HCT116 (cell line): ENCODE measurements at regions not wholly inside any gene's neighbourhood (a gene's known extent, or its start where the extent isn't known, plus 50 kb on each side); places are given as distances from the start of the nearest gene placed in this dataset.

Experiments used
- ATAC-seq: fragments of 200-7000 bp; cut with Tn5 transposase; 2 replicates; pipeline ENCODE4 v1.9.1; 2020; ENCODE audit warnings: mild to moderate bottlenecking, moderate library complexity
- BruUV-seq: library from RNA; stranded (reverse); fragments of 400-500 nt; replicated peaks from 2 replicates; lab custom pipeline; 2021; lab: Mats Ljungman, UMichigan
- CTCF ChIA-PET: fragments of 300-600 bp; sonication (Branson Sonifier 250); formaldehyde crosslinking; loops from one replicate; lab custom pipeline; 2021; ENCODE audit warnings: antibody characterized with exemption; lab: Charles Lee
- POLR2A ChIA-PET: fragments of 300-600, 350-600 bp; sonication (Branson Sonifier 250); formaldehyde crosslinking; loops from one replicate; lab custom pipeline; 2021; ENCODE audit warnings: antibody characterized with exemption; lab: Charles Lee
- RAD21 ChIA-PET, 2 experiments: fragments of 300-600 bp; sonication (Branson Sonifier 250); formaldehyde crosslinking; loops; one replicate each; lab custom pipeline; 2023; ENCODE audit warnings: low total read pairs in 2 of 2; ENCODE audit not compliant: uncharacterized antibody in 2 of 2, unreplicated experiment in 2 of 2, low non-redundant PET in 1 of 2; lab: Charles Lee
- DNase-seq: peaks from one replicate; pipeline ENCODE4 v3.0.0-alpha.2; 2010; ENCODE audit warnings: low read depth, low spot score
- H2AFZ ChIP-seq: fragments of 200-600 bp; shearing (Covaris generic), sonication (generic); 2 replicates; pipeline ENCODE4 v1.6.1; 2017; ENCODE audit warnings: low read depth, mixed run types, mixed read lengths, antibody characterized with exemption, low read length; ENCODE audit not compliant: poor library complexity, severe bottlenecking
- H3K27ac ChIP-seq: 2 replicates; pipeline ENCODE4 v1.5.1; 2012; ENCODE audit warnings: low read depth, low read length
- H3K27me3 ChIP-seq: fragments of 200-600 bp; sonication (generic); 2 replicates; pipeline ENCODE4 v1.6.1; 2016; ENCODE audit warnings: mixed run types, low read length, mixed read lengths; ENCODE audit not compliant: insufficient read depth
- H3K36me3 ChIP-seq, 2 experiments: fragments of 200-500 bp in 1 of 2; fragments of 200-600 bp in 1 of 2; sonication (Bioruptor generic) in 1 of 2; sonication (generic) in 1 of 2; 2 replicates each; pipeline versions ENCODE4 v1.5.1 to v1.6.1; 2014 to 2016; ENCODE audit warnings: low read length in 2 of 2, inconsistent platforms in 1 of 2, mixed read lengths in 1 of 2, mixed run types in 1 of 2; ENCODE audit not compliant: insufficient read depth in 2 of 2, control insufficient read depth in 1 of 2
- H3K4me1 ChIP-seq, 2 experiments: fragments of 200-600 bp in 1 of 2; sonication (generic) in 1 of 2; 2 replicates each; pipeline versions ENCODE4 v1.5.1 to v1.6.1; 2012 to 2017; ENCODE audit warnings: low read length in 2 of 2, inconsistent platforms in 1 of 2, mild to moderate bottlenecking in 1 of 2, mixed read lengths in 1 of 2, mixed run types in 1 of 2, moderate library complexity in 1 of 2; ENCODE audit not compliant: insufficient read depth in 2 of 2, control insufficient read depth in 1 of 2
- H3K4me2 ChIP-seq: fragments of 200-600 bp; sonication (generic); 2 replicates; pipeline ENCODE4 v1.6.1; 2017; ENCODE audit warnings: mixed run types, low read length, mixed read lengths
- H3K4me3 ChIP-seq, 2 experiments: fragments of 200-600 bp in 1 of 2; sonication (generic) in 1 of 2; replicated peaks in 1 of 2; 2 replicates each; pipeline ENCODE4 v1.5.1; 2011 to 2016; ENCODE audit warnings: low read length in 2 of 2, control low read depth in 1 of 2, low read depth in 1 of 2, mild to moderate bottlenecking in 1 of 2, mixed read lengths in 1 of 2, mixed run types in 1 of 2
- H3K79me2 ChIP-seq: fragments of 200-600 bp; sonication (generic); 2 replicates; pipeline ENCODE4 v1.6.1; 2017; ENCODE audit warnings: mild to moderate bottlenecking, mixed run types, low read length, moderate library complexity, mixed read lengths; ENCODE audit not compliant: insufficient read depth
- H3K9ac ChIP-seq: fragments of 200-600 bp; sonication (generic); 2 replicates; pipeline ENCODE4 v1.6.1; 2016; ENCODE audit warnings: low read length, mixed read lengths
- H3K9me2 ChIP-seq: fragments of 200-600 bp; sonication (generic), shearing (Covaris generic); 2 replicates; pipeline ENCODE4 v1.6.1; 2017; ENCODE audit warnings: mixed run types, mild to moderate bottlenecking, moderate library complexity; ENCODE audit not compliant: insufficient read depth
- H3K9me3 ChIP-seq, 2 experiments: fragments of 200-500 bp in 1 of 2; fragments of 200-600 bp in 1 of 2; sonication (Bioruptor generic) in 1 of 2; sonication (generic) in 1 of 2; 2 replicates each; pipeline ENCODE4 v1.6.1; 2014 to 2017; ENCODE audit warnings: low read length in 2 of 2, mixed read lengths in 2 of 2, inconsistent platforms in 1 of 2, low read depth in 1 of 2, mild to moderate bottlenecking in 1 of 2, mixed run types in 1 of 2, moderate library complexity in 1 of 2; ENCODE audit not compliant: control insufficient read depth in 1 of 2, insufficient read depth in 1 of 2
- H4K20me1 ChIP-seq: fragments of 200-600 bp; sonication (generic), shearing (Covaris generic); 2 replicates; pipeline ENCODE4 v1.6.1; 2017; ENCODE audit warnings: mixed run types, mild to moderate bottlenecking, moderate library complexity; ENCODE audit not compliant: insufficient read depth
- ATF3 ChIP-seq: IDR thresholded peaks from 2 replicates; pipeline ENCODE4 v1.6.1; 2012
- CBX3 ChIP-seq: IDR thresholded peaks from 2 replicates; pipeline ENCODE4 v1.6.1; 2012; ENCODE audit warnings: low read depth
- EGR1 ChIP-seq: IDR thresholded peaks from 2 replicates; pipeline ENCODE4 v1.6.1; 2012; ENCODE audit warnings: low read depth
- ELF1 ChIP-seq: IDR thresholded peaks from 2 replicates; pipeline ENCODE4 v1.6.1; 2012; ENCODE audit warnings: low read depth, borderline replicate concordance
- EZH2 ChIP-seq: fragments of 200-600 bp; sonication (generic); IDR thresholded peaks from 2 replicates; pipeline ENCODE4 v1.6.1; 2017; ENCODE audit warnings: antibody characterized with exemption, mixed run types
- EZH2phosphoT487 ChIP-seq: fragments of 200-600 bp; IDR thresholded peaks from 2 replicates; pipeline ENCODE4 v1.6.1; 2018; ENCODE audit warnings: antibody characterized with exemption, borderline replicate concordance
- JUND ChIP-seq: IDR thresholded peaks from 2 replicates; pipeline ENCODE4 v1.6.1; 2012
- POLR2A ChIP-seq: IDR thresholded peaks from 2 replicates; pipeline ENCODE4 v1.7.0; 2011; ENCODE audit warnings: borderline replicate concordance; ENCODE audit not compliant: insufficient read depth, insufficient read length; ENCODE audit errors: extremely low read depth
- POLR2AphosphoS5 ChIP-seq: IDR thresholded peaks from 2 replicates; pipeline ENCODE4 v1.6.1; 2011; ENCODE audit warnings: mild to moderate bottlenecking, low read depth, low read length, moderate library complexity
- RAD21 ChIP-seq: IDR thresholded peaks from 2 replicates; pipeline ENCODE4 v1.6.1; 2012; ENCODE audit warnings: low read depth, mild to moderate bottlenecking
- SP1 ChIP-seq: IDR thresholded peaks from 2 replicates; pipeline ENCODE4 v1.6.1; 2012; ENCODE audit warnings: low read depth
- SRF ChIP-seq: IDR thresholded peaks from 2 replicates; pipeline ENCODE4 v1.6.1; 2012; ENCODE audit warnings: low read depth
- TCF7L2 ChIP-seq: IDR thresholded peaks from 2 replicates; pipeline ENCODE4 v1.7.0; 2011; ENCODE audit warnings: borderline replicate concordance, inconsistent platforms; ENCODE audit not compliant: insufficient read depth, insufficient read length; ENCODE audit errors: extremely low read depth
- YY1 ChIP-seq: IDR thresholded peaks from 2 replicates; pipeline ENCODE4 v1.6.1; 2011; ENCODE audit warnings: low read length, low read depth, moderate library complexity, mild to moderate bottlenecking; ENCODE audit not compliant: insufficient replicate concordance; ENCODE audit errors: extremely low read depth
- ZFX ChIP-seq: fragments of 450-650 bp; IDR thresholded peaks from 2 replicates; pipeline ENCODE4 v1.6.1; 2017
- ZNF274 ChIP-seq: fragments of 200-500 bp; sonication (Bioruptor generic); IDR thresholded peaks from 2 replicates; pipeline ENCODE4 v1.6.1; 2014; ENCODE audit warnings: mild to moderate bottlenecking, low read depth, low read length, inconsistent platforms
- intact Hi-C: fragments of 100-400 bp; cut with micrococcal nuclease; formaldehyde crosslinking; loops from 2 replicates; pipeline ENCODE4 v1.10.0; 2022
- TF ChIP-seq, protein P1 (sequence below): IDR thresholded peaks from 2 replicates; pipeline ENCODE4 v1.6.1; 2012
- TF ChIP-seq, protein P2 (sequence below), 3 experiments: fragments of 200-600 bp in 1 of 3; sonication (generic) in 1 of 3; IDR thresholded peaks in 2 of 3; conservative IDR thresholded peaks in 1 of 3; 2 replicates each; pipeline ENCODE4 v1.5.1; 2012 to 2017; ENCODE audit warnings: low read depth in 2 of 3, low read length in 2 of 3, antibody characterized with exemption in 1 of 3, borderline replicate concordance in 1 of 3, control low read depth in 1 of 3, mild to moderate bottlenecking in 1 of 3, mixed read lengths in 1 of 3, mixed run types in 1 of 3, moderate library complexity in 1 of 3; ENCODE audit not compliant: insufficient read depth in 1 of 3
- TF ChIP-seq, protein P3 (sequence below): IDR thresholded peaks from 2 replicates; pipeline ENCODE4 v1.6.1; 2011; ENCODE audit warnings: mild to moderate bottlenecking, low read length, moderate library complexity; ENCODE audit not compliant: insufficient replicate concordance; ENCODE audit errors: extremely low read depth

- Histone ChIP-seq H3K9ac (no peak overlapping the region), H3K4me2 (no peak overlapping the region), H3K4me3 (no peak overlapping the region), H3K9me3 (peaks cover 19 to 25% of the 10 kb centered on the region in 2 experiments; a peak in 2 of 4 replicates), H3K9me2 (no peaks in the 10 kb centered on the region), H3K4me1 (no peaks in the 10 kb centered on the region), H3K79me2 (no peaks in the 10 kb centered on the region), H3K27ac (no peak overlapping the region), H3K36me3 (no peaks in the 10 kb centered on the region), H3K27me3 (no peaks in the 10 kb centered on the region), H4K20me1 (no peaks in the 10 kb centered on the region), H2AFZ (no peak overlapping the region)
- DNase-seq (no peak), ATAC-seq (no peak)
- POLR2A ChIA-PET = no interaction called here
- no TSS peak for BruUV-seq
- RAD21 ChIA-PET = no interaction called here
- CTCF ChIA-PET = no interaction called here
- intact Hi-C loops = no loop called here
- TF ChIP-seq EZH2 = no peak
- TF ChIP-seq SRF = no peak
- no peak for TF ChIP-seq RAD21
- TF ChIP-seq EZH2phosphoT487 = no peak
- no peak for TF ChIP-seq YY1
- no peak for TF ChIP-seq ELF1
- TF ChIP-seq, protein P1, sequence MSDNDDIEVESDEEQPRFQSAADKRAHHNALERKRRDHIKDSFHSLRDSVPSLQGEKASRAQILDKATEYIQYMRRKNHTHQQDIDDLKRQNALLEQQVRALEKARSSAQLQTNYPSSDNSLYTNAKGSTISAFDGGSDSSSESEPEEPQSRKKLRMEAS = no peak
- TF ChIP-seq, protein P2, sequence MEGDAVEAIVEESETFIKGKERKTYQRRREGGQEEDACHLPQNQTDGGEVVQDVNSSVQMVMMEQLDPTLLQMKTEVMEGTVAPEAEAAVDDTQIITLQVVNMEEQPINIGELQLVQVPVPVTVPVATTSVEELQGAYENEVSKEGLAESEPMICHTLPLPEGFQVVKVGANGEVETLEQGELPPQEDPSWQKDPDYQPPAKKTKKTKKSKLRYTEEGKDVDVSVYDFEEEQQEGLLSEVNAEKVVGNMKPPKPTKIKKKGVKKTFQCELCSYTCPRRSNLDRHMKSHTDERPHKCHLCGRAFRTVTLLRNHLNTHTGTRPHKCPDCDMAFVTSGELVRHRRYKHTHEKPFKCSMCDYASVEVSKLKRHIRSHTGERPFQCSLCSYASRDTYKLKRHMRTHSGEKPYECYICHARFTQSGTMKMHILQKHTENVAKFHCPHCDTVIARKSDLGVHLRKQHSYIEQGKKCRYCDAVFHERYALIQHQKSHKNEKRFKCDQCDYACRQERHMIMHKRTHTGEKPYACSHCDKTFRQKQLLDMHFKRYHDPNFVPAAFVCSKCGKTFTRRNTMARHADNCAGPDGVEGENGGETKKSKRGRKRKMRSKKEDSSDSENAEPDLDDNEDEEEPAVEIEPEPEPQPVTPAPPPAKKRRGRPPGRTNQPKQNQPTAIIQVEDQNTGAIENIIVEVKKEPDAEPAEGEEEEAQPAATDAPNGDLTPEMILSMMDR (IDR thresholded peaks at IDR 0.05 in 2 of 3, conservative IDR thresholded peaks at IDR 0.05 in 1 of 3; ENCODE audit: borderline replicate concordance in 1 of 3, insufficient read depth in 1 of 3, low read depth in 2 of 3, low read length in 2 of 3) = no peak
- TF ChIP-seq, protein P3, sequence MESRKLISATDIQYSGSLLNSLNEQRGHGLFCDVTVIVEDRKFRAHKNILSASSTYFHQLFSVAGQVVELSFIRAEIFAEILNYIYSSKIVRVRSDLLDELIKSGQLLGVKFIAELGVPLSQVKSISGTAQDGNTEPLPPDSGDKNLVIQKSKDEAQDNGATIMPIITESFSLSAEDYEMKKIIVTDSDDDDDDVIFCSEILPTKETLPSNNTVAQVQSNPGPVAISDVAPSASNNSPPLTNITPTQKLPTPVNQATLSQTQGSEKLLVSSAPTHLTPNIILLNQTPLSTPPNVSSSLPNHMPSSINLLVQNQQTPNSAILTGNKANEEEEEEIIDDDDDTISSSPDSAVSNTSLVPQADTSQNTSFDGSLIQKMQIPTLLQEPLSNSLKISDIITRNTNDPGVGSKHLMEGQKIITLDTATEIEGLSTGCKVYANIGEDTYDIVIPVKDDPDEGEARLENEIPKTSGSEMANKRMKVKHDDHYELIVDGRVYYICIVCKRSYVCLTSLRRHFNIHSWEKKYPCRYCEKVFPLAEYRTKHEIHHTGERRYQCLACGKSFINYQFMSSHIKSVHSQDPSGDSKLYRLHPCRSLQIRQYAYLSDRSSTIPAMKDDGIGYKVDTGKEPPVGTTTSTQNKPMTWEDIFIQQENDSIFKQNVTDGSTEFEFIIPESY = no peak
- no peak for TF ChIP-seq POLR2AphosphoS5
- no peak for TF ChIP-seq ATF3
- no peak for TF ChIP-seq SP1
- TF ChIP-seq TCF7L2 = no peak
- no peak for TF ChIP-seq CBX3
- no peak for TF ChIP-seq JUND
- TF ChIP-seq EGR1 = no peak
- no peak for TF ChIP-seq ZNF274
- TF ChIP-seq ZFX = no peak
- no peak for TF ChIP-seq POLR2A
Observed at GRCh38 chr11:127627629-127628457, 627.3 kb upstream of the KIRREL3 start.
